GM18867 (cell line): ENCODE measurements at regions not wholly inside any gene's neighbourhood (a gene's known extent, or its start where the extent isn't known, plus 50 kb on each side); places are given as distances from the start of the nearest gene placed in this dataset.
A peak's percentile ranks its signal among the peaks of the same experiment; 100 is the strongest.

ENCODE experiments used
- ATAC-seq: cut with Tn5 transposase; IDR thresholded peaks from one replicate; pipeline ENCODE4 v1.9.1; 2021; ENCODE audit warnings: mild to moderate bottlenecking, moderate library complexity; ENCODE audit not compliant: unreplicated experiment

- ATAC-seq, result no peak
Observed at GRCh38 chr3:152095472-152095871, 173.3 kb upstream of the MBNL1 start.

- ATAC-seq, result no peak
Observed at GRCh38 chr3:152096280-152096906, 172.3 kb upstream of the MBNL1 start.

GRCh38 chr3:152097120-152097519 lies 171.6 kb upstream of the MBNL1 start:
- no peak for ATAC-seq

- no peak for ATAC-seq
Observed at GRCh38 chr3:152097770-152098169, 171.0 kb upstream of the MBNL1 start.

- peak; percentile 99 for ATAC-seq
Observed at GRCh38 chr3:152100491-152101132, 168.1 kb upstream of the MBNL1 start.

- no peak for ATAC-seq
Observed at GRCh38 chr3:152102410-152102809, 166.3 kb upstream of the MBNL1 start.

GRCh38 chr3:152103257-152103656 lies 165.5 kb upstream of the MBNL1 start:
- ATAC-seq, result no peak

GRCh38 chr3:152104847-152105415 lies 163.8 kb upstream of the MBNL1 start:
- ATAC-seq, result no peak

- no peak for ATAC-seq
Observed at GRCh38 chr3:152105446-152105845, 163.3 kb upstream of the MBNL1 start.

- ATAC-seq, result no peak
Observed at GRCh38 chr3:152109038-152109437, 159.7 kb upstream of the MBNL1 start.

GRCh38 chr3:152113413-152113812 lies 155.3 kb upstream of the MBNL1 start:
- no peak for ATAC-seq

GRCh38 chr3:152113992-152114651 lies 154.6 kb upstream of the MBNL1 start:
- ATAC-seq, result no peak

GRCh38 chr3:152120601-152121269 lies 148.0 kb upstream of the MBNL1 start:
- ATAC-seq, result no peak

- no peak for ATAC-seq
Observed at GRCh38 chr3:152121270-152121636, 147.5 kb upstream of the MBNL1 start.

- no peak for ATAC-seq
Observed at GRCh38 chr3:152122851-152123250, 145.9 kb upstream of the MBNL1 start.

- ATAC-seq, result no peak
Observed at GRCh38 chr3:152123457-152123856, 145.3 kb upstream of the MBNL1 start.

- no peak for ATAC-seq
Observed at GRCh38 chr3:152126260-152126659, 142.5 kb upstream of the MBNL1 start.

GRCh38 chr3:152127058-152127457 lies 141.7 kb upstream of the MBNL1 start:
- ATAC-seq, result peak; percentile 98

- no peak for ATAC-seq
Observed at GRCh38 chr3:152128356-152128755, 140.4 kb upstream of the MBNL1 start.

- ATAC-seq, result no peak
Observed at GRCh38 chr3:152139651-152140050, 129.1 kb upstream of the MBNL1 start.

- no peak for ATAC-seq
Observed at GRCh38 chr3:152146461-152146860, 122.3 kb upstream of the MBNL1 start.
